GM12865 (cell line): ENCODE measurements at regions not wholly inside any gene's neighbourhood (a gene's known extent, or its start where the extent isn't known, plus 50 kb on each side); places are given as distances from the start of the nearest gene placed in this dataset.

ENCODE experiments used
- DNase-seq: peaks from one replicate; pipeline ENCODE4 v3.0.0; 2010; ENCODE audit warnings: low read depth
- H3K4me3 ChIP-seq: 2 replicates; pipeline ENCODE4 v1.5.1; 2011; ENCODE audit warnings: mild to moderate bottlenecking, low read depth, low read length, control low read depth
- TF ChIP-seq, protein P1 (sequence below): IDR thresholded peaks from 2 replicates; pipeline ENCODE4 v1.5.1; 2011; ENCODE audit warnings: low read length, control low read depth, low read depth, inconsistent platforms; ENCODE audit not compliant: insufficient read depth; ENCODE audit errors: missing control alignments

DNA sequence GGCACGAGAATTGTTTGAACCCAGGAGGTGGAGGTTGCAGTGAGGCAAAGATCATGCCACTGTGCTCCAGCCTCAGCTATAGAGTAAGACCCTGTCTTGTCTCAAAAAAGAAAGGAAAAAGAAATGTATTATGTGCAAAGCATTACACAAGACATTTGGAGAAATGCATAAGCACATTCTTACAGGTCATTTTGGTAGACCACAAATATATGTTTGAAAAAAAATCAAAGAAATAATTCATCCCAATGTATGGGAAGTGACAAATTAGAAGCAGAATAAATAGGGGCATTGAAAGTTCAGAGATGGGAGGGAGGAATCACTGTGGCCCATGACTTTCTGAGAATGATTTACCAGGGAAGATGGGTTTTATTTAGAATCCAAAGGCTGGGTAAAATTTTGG, 283.5 kb upstream of the ADAMTS5 start:
- no peak overlapping the region for H3K4me3 ChIP-seq
- no peak for DNase-seq
- TF ChIP-seq, protein P1, sequence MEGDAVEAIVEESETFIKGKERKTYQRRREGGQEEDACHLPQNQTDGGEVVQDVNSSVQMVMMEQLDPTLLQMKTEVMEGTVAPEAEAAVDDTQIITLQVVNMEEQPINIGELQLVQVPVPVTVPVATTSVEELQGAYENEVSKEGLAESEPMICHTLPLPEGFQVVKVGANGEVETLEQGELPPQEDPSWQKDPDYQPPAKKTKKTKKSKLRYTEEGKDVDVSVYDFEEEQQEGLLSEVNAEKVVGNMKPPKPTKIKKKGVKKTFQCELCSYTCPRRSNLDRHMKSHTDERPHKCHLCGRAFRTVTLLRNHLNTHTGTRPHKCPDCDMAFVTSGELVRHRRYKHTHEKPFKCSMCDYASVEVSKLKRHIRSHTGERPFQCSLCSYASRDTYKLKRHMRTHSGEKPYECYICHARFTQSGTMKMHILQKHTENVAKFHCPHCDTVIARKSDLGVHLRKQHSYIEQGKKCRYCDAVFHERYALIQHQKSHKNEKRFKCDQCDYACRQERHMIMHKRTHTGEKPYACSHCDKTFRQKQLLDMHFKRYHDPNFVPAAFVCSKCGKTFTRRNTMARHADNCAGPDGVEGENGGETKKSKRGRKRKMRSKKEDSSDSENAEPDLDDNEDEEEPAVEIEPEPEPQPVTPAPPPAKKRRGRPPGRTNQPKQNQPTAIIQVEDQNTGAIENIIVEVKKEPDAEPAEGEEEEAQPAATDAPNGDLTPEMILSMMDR, result no peak

DNA sequence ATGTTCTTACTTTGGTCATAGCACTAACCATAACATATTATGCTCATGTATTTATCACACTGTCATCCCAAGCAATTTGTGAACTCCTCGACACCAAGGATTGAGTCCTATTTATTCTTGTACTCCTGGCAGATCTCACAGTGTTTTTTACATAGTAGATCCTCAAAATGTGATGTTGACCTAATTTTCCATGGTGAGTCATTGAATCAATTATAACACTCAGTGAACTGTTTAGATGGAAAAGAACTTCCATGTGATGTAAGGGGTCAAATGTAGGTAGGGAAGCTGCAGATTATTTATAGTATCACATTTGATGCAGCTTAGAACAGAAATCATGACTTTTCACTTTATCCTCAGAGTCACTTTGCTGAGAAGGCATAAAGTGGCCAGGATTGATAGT, 281.9 kb upstream of the ADAMTS5 start:
- TF ChIP-seq, protein P1, result no peak
- no peak for DNase-seq
- H3K4me3 ChIP-seq, result no peak overlapping the region

DNA sequence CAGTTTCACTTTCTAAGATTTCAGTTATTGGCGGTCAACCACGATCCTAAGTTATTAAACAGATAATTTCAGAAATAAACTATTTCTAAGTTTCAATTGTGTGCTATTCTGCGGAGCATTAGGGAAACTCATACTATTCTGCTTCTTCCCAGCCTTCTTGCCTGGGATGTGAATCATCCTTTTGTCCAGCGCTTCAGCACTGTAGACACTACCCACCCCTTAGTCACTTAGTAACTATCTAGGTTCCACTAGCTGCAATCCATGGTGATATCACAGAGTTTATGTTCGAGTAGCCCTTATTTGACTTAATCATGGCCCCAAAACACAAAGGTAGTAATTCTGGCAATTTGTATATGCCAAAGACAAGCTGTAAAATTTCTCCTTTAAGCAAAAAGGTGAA, 279.9 kb upstream of the ADAMTS5 start:
- DNase-seq, result no peak
- TF ChIP-seq, protein P1, result no peak
- no peak overlapping the region for H3K4me3 ChIP-seq

DNA sequence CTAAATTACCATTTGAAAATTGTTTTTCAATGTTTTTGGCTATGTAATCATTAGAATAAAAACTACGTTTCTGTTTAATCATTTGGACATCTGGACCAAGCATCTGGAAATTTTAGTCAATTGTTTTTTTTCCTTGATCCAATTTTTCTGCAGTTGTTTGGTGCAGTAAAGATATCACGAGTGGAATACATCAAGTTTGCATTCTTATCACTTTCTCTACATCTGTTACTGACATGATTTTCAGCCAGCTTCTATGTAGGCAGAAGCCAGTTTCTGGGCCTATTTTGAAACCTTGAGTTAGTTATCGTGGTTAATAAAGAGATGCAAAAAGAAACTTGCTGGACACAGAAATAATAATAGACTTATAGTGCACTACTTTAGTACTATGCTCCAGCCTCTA, 277.9 kb upstream of the ADAMTS5 start:
- no peak for DNase-seq
- H3K4me3 ChIP-seq, result no peak overlapping the region
- TF ChIP-seq, protein P1, result no peak

DNA sequence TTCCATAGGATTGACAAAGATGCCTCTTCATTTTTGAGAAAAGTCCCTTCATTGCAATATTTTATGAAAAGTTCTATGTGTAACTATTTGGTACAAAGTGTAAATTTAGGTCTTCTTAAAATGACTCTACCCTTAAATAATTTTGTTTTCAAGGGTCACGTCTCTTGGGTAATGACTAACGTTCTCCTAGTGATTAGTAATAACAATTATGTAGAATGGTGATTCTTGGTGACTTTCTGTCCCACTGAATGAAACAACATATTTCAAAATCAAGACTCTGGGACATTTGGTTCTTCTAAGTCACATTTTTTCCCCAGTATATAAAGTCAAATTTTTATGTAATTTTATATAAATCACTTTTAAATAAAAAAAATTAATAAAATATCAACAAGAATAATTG, 277.5 kb upstream of the ADAMTS5 start:
- no peak for DNase-seq
- H3K4me3 ChIP-seq, result no peak overlapping the region

DNA sequence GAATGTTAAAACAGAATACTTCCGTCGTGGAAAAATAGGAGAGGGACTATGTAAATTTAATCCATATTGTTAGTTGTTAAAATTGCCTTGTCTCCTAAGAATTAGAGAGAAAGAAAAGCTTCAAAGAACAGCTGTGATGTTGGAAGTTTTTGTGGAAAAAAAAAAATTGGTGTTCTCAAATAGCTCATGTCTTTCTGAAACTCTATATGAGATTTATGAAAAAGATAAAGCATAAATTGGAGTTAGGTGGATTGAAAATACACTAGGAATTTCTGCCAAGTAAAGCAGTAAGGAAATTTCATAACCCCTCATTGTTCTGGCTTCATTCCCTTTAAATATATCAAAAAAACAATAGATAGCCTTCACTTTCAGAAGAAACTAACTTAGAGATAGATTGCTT, 274.0 kb upstream of the ADAMTS5 start:
- TF ChIP-seq, protein P1, result no peak
- no peak overlapping the region for H3K4me3 ChIP-seq
- no peak for DNase-seq

More for the DNA sequence above, 277.5 kb upstream of the ADAMTS5 start:
- TF ChIP-seq, protein P1, result no peak

DNA sequence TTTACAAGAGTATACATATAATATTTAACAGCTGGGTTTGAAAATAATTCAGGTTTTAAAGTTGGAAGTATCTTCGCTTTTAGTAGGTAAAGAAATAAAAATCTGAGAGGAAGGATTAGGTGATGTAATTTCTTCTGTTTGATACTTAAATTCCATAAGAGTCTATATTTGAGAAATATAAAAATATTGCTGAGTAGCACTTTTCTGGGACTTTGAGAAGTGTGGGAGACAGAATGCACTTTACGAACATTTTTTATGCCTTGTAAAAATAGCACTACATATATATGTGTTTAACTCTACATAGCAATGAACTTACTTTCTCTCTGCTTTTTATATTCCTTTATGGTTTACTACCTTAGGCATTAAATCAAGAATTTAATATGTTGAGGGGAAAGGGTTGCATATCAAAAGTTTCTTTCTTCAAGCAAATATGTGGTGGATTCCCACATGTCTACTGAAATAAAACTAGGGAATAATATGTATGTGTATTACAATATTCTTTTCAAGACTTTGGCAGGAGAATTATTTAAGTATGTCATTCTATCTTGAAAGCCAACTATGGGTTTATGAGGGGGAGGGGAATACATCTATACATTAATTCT, 266.7 kb upstream of the ADAMTS5 start:
- TF ChIP-seq, protein P1, result no peak
- DNase-seq, result no peak
- H3K4me3 ChIP-seq, result no peak overlapping the region
